ENCODE measurements at regions not wholly inside any gene's neighbourhood (a gene's known extent, or its start where the extent isn't known, plus 50 kb on each side); places are given as distances from the start of the nearest gene placed in this dataset.

DNA sequence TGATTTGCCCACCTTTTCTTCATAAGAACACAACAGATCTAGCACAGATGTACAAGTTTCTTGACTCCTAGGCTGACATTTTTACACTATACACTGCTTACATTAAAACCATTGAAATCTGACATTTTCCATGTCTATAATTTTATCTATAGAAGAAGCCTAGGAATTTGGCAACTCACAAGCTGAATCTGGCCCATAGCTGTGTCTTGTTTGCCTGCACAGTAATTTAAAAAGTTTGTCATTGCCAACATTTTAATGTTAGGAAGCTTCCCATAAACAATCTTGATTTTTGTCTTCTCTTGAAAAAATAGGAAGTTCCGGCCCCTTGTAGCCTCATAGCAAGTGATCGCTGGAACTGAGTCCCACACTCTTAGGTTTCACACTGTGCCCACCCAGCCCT, 394.6 kb upstream of the AZI2 start:
- DNase-seq (ENCODE audit: low read depth, low spot score) (no peak), ATAC-seq (no peak)
- no peak overlapping the region for H3K4me3 ChIP-seq (ENCODE audit: low read depth in 2 of 2, low read length in 2 of 2)
- H3K9me3 ChIP-seq (ENCODE audit: control insufficient read depth, insufficient read depth, low read depth, low read length) = no peaks in the 10 kb centered on the region
- no peak overlapping the region for H3K27ac ChIP-seq (ENCODE audit: low read length)
- intact Hi-C loops (cut with micrococcal nuclease; ENCODE audit: unreplicated experiment) (no loop called here), in situ Hi-C loops (cut with HindIII; ENCODE audit: low pct_unique_long_range_greater_than_20kb, low sequenced_read_pairs) (no loop called here)
- POLR2A ChIA-PET = no interaction called here
- no peaks in the 10 kb centered on the region for H3K4me1 ChIP-seq (ENCODE audit: control insufficient read depth, insufficient read depth, low read length)
- TF ChIP-seq POLR2AphosphoS5 (IDR thresholded peaks at IDR 0.05; ENCODE audit: low read depth, low read length) (no peak), TCF7L2 (IDR thresholded peaks at IDR 0.05; ENCODE audit: low read depth, low read length) (no peak)
- no peaks in the 10 kb centered on the region for H3K36me3 ChIP-seq (ENCODE audit: control insufficient read depth, insufficient read depth, low read length)
- H3K27me3 ChIP-seq (ENCODE audit: control insufficient read depth, insufficient read depth, low read length) = no peaks in the 10 kb centered on the region
- no TSS peak for BruUV-seq (replicated peaks)
- CTCF ChIA-PET = no interaction called here

DNA sequence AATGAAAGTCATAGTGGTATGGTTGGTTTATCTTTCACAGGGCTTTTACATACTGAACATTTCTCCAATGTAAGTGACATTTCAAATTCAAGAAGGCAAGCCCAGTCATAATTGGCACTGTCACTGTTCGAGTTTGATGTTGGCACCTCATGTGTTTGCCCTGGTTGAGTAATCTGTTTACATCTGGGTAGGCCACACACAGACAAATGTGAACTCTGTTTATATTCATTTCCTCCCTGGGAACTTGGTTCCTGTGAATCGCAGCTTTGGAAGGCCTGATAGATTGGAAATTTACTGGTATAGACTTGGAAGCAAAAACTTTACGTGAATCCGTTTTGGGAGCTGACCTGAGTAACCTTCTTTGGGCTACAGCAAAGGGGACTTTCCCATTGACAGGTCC, 395.2 kb upstream of the AZI2 start:
- no peak overlapping the region for H3K27ac ChIP-seq (ENCODE audit: low read length)
- intact Hi-C loops (cut with micrococcal nuclease; ENCODE audit: unreplicated experiment) = no loop called here
- CTCF ChIA-PET = no interaction called here
- ATAC-seq (no peak), DNase-seq (ENCODE audit: low read depth, low spot score) (no peak)
- BruUV-seq (replicated peaks) = no TSS peak
- H3K36me3 ChIP-seq (ENCODE audit: control insufficient read depth, insufficient read depth, low read length) = no peaks in the 10 kb centered on the region
- no peak for TF ChIP-seq POLR2AphosphoS5 (IDR thresholded peaks at IDR 0.05; ENCODE audit: low read depth, low read length)
- POLR2A ChIA-PET = no interaction called here
- in situ Hi-C loops (cut with HindIII; ENCODE audit: low pct_unique_long_range_greater_than_20kb, low sequenced_read_pairs) = no loop called here
- no peak overlapping the region for H3K4me3 ChIP-seq (ENCODE audit: low read depth in 2 of 2, low read length in 2 of 2)
- H3K27me3 ChIP-seq (ENCODE audit: control insufficient read depth, insufficient read depth, low read length) = no peaks in the 10 kb centered on the region
- no peaks in the 10 kb centered on the region for H3K4me1 ChIP-seq (ENCODE audit: control insufficient read depth, insufficient read depth, low read length)
- no peaks in the 10 kb centered on the region for H3K9me3 ChIP-seq (ENCODE audit: control insufficient read depth, insufficient read depth, low read depth, low read length)

DNA sequence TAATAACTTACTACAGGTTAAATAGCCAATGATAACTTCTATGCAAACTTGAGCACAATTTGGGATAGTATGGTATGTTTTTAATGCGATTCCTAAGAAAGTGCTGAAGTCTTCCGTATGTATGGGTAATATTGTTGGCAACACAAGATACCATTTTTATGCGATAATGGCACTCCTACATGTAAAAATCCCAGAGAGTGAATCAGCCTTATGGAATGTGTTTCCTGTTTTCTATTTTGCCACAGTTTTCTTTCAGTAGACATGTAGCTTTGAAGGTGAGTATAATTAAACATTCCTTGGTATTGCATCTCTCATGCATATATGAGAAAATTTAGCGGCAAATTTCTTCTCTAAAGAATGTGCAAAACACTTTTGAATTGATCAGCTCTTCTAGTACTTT, 396.8 kb upstream of the AZI2 start:
- no peaks in the 10 kb centered on the region for H3K27me3 ChIP-seq (ENCODE audit: control insufficient read depth, insufficient read depth, low read length)
- CTCF ChIA-PET = no interaction called here
- POLR2A ChIA-PET = no interaction called here
- DNase-seq (ENCODE audit: low read depth, low spot score) = no peak
- no peak for TF ChIP-seq POLR2AphosphoS5 (IDR thresholded peaks at IDR 0.05; ENCODE audit: low read depth, low read length)
- TF ChIP-seq, protein P1, sequence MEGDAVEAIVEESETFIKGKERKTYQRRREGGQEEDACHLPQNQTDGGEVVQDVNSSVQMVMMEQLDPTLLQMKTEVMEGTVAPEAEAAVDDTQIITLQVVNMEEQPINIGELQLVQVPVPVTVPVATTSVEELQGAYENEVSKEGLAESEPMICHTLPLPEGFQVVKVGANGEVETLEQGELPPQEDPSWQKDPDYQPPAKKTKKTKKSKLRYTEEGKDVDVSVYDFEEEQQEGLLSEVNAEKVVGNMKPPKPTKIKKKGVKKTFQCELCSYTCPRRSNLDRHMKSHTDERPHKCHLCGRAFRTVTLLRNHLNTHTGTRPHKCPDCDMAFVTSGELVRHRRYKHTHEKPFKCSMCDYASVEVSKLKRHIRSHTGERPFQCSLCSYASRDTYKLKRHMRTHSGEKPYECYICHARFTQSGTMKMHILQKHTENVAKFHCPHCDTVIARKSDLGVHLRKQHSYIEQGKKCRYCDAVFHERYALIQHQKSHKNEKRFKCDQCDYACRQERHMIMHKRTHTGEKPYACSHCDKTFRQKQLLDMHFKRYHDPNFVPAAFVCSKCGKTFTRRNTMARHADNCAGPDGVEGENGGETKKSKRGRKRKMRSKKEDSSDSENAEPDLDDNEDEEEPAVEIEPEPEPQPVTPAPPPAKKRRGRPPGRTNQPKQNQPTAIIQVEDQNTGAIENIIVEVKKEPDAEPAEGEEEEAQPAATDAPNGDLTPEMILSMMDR (IDR thresholded peaks at IDR 0.05) = no peak
- TF ChIP-seq TCF7L2 (IDR thresholded peaks at IDR 0.05; ENCODE audit: low read depth, low read length) = no peak
- TF ChIP-seq SIN3A (IDR thresholded peaks at IDR 0.05; ENCODE audit: borderline replicate concordance, insufficient read depth, low read depth, low read length) = no peak
- TF ChIP-seq, protein P2, sequence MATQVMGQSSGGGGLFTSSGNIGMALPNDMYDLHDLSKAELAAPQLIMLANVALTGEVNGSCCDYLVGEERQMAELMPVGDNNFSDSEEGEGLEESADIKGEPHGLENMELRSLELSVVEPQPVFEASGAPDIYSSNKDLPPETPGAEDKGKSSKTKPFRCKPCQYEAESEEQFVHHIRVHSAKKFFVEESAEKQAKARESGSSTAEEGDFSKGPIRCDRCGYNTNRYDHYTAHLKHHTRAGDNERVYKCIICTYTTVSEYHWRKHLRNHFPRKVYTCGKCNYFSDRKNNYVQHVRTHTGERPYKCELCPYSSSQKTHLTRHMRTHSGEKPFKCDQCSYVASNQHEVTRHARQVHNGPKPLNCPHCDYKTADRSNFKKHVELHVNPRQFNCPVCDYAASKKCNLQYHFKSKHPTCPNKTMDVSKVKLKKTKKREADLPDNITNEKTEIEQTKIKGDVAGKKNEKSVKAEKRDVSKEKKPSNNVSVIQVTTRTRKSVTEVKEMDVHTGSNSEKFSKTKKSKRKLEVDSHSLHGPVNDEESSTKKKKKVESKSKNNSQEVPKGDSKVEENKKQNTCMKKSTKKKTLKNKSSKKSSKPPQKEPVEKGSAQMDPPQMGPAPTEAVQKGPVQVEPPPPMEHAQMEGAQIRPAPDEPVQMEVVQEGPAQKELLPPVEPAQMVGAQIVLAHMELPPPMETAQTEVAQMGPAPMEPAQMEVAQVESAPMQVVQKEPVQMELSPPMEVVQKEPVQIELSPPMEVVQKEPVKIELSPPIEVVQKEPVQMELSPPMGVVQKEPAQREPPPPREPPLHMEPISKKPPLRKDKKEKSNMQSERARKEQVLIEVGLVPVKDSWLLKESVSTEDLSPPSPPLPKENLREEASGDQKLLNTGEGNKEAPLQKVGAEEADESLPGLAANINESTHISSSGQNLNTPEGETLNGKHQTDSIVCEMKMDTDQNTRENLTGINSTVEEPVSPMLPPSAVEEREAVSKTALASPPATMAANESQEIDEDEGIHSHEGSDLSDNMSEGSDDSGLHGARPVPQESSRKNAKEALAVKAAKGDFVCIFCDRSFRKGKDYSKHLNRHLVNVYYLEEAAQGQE (IDR thresholded peaks at IDR 0.05; ENCODE audit: insufficient read depth in 1 of 2, low read depth in 2 of 2, low read length in 1 of 2) = no peak
- no peaks in the 10 kb centered on the region for H3K36me3 ChIP-seq (ENCODE audit: control insufficient read depth, insufficient read depth, low read length)
- no peaks in the 10 kb centered on the region for H3K4me1 ChIP-seq (ENCODE audit: control insufficient read depth, insufficient read depth, low read length)
- no TSS peak for BruUV-seq (replicated peaks)
- H3K4me3 ChIP-seq (ENCODE audit: low read depth in 2 of 2, low read length in 2 of 2) = no peak overlapping the region
- H3K27ac ChIP-seq (ENCODE audit: low read length) = no peak overlapping the region
- no peaks in the 10 kb centered on the region for H3K9me3 ChIP-seq (ENCODE audit: control insufficient read depth, insufficient read depth, low read depth, low read length)
- no peak for ATAC-seq
- in situ Hi-C loops (cut with HindIII; ENCODE audit: low pct_unique_long_range_greater_than_20kb, low sequenced_read_pairs) (no loop called here), intact Hi-C loops (cut with micrococcal nuclease; ENCODE audit: unreplicated experiment) (no loop called here)
